Esophagus muscularis mucosa (tissue), 3 donors: ENCODE measurements at regions not wholly inside any gene's neighbourhood (a gene's known extent, or its start where the extent isn't known, plus 50 kb on each side); places are given as distances from the start of the nearest gene placed in this dataset.

Source experiments
- POLR2AphosphoS5 ChIP-seq, 2 donors: sonication (generic); formaldehyde crosslinking; IDR thresholded peaks; one replicate each; pipeline ENCODE4 v1.6.1; 2017; ENCODE audit warnings: antibody characterized with exemption in 2 of 2
- TF ChIP-seq, protein P1 (sequence below), 3 experiments: fragments of 200-600 bp in 2 of 3; fragments of 450-650 bp in 1 of 3; sonication (generic) in 2 of 3; IDR thresholded peaks; one replicate each; pipeline ENCODE4 v1.5.1; 2017 to 2019; ENCODE audit warnings: antibody characterized with exemption in 3 of 3, mild to moderate bottlenecking in 2 of 3, moderate library complexity in 1 of 3

DNA sequence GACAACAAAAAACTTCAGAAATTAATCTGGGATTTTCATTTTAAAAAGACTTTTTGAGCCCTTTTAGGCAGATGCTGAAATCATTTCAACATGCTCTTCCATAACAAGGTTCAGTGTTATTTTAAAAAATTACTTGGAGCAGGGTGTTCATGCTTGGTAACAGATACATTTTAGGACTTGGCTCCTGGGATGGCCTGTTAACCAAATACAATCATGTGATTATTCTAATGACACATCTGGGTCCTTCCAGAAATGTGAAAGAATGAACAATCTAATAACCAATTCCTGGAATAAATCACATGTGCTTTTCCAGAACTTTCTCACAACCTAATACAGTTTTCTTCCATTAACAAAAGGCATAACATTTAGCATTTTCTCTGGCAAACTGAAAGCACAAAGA lies 379.8 kb upstream of the RUNX1 start:
- TF ChIP-seq, protein P1, sequence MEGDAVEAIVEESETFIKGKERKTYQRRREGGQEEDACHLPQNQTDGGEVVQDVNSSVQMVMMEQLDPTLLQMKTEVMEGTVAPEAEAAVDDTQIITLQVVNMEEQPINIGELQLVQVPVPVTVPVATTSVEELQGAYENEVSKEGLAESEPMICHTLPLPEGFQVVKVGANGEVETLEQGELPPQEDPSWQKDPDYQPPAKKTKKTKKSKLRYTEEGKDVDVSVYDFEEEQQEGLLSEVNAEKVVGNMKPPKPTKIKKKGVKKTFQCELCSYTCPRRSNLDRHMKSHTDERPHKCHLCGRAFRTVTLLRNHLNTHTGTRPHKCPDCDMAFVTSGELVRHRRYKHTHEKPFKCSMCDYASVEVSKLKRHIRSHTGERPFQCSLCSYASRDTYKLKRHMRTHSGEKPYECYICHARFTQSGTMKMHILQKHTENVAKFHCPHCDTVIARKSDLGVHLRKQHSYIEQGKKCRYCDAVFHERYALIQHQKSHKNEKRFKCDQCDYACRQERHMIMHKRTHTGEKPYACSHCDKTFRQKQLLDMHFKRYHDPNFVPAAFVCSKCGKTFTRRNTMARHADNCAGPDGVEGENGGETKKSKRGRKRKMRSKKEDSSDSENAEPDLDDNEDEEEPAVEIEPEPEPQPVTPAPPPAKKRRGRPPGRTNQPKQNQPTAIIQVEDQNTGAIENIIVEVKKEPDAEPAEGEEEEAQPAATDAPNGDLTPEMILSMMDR (IDR thresholded peaks at IDR 0.05), result no peak
- no peak for TF ChIP-seq POLR2AphosphoS5 (IDR thresholded peaks at IDR 0.05)
